GM12875 (cell line): ENCODE measurements at regions not wholly inside any gene's neighbourhood (a gene's known extent, or its start where the extent isn't known, plus 50 kb on each side); places are given as distances from the start of the nearest gene placed in this dataset.

Experiments used
- H3K4me3 ChIP-seq: one replicate; pipeline ENCODE4 v1.5.1; 2011; ENCODE audit warnings: low read depth, low read length, control low read depth
- TF ChIP-seq, protein P1 (sequence below): IDR thresholded peaks from 2 replicates; pipeline ENCODE4 v1.5.1; 2011; ENCODE audit warnings: low read depth, mild to moderate bottlenecking, control low read depth, inconsistent platforms, low read length, moderate library complexity, borderline replicate concordance; ENCODE audit not compliant: insufficient read depth

DNA sequence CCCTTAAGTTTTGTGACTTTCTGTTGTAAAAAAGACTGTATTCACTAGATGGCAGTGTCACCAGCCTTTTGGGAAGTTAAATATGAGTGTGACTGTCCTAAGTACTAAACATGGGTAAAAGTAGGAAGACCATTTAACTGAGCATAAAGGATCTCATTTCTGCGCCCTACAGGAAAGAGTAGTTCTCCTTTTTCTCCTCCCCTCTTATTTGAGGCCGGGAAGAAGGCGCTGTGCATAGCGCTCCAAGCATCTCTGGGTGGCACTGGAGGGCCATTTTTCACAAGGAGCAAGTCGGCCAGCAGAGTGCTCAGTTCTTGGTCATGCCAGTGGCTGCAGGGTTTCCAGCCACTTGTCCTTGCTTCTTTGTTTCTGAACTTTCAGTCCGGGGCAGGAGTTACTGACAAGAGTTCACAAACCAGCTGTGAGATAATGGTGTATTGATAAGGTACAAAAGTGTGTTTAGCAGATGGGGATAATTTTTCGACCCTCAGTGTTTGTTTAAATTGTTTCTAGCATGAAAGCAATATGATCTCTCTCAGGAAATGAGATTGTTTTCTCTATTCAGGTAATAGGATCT is 227.6 kb upstream of the DMRT1 start:
- no peak overlapping the region for H3K4me3 ChIP-seq
- TF ChIP-seq, protein P1, sequence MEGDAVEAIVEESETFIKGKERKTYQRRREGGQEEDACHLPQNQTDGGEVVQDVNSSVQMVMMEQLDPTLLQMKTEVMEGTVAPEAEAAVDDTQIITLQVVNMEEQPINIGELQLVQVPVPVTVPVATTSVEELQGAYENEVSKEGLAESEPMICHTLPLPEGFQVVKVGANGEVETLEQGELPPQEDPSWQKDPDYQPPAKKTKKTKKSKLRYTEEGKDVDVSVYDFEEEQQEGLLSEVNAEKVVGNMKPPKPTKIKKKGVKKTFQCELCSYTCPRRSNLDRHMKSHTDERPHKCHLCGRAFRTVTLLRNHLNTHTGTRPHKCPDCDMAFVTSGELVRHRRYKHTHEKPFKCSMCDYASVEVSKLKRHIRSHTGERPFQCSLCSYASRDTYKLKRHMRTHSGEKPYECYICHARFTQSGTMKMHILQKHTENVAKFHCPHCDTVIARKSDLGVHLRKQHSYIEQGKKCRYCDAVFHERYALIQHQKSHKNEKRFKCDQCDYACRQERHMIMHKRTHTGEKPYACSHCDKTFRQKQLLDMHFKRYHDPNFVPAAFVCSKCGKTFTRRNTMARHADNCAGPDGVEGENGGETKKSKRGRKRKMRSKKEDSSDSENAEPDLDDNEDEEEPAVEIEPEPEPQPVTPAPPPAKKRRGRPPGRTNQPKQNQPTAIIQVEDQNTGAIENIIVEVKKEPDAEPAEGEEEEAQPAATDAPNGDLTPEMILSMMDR, result peak; percentile 67

DNA sequence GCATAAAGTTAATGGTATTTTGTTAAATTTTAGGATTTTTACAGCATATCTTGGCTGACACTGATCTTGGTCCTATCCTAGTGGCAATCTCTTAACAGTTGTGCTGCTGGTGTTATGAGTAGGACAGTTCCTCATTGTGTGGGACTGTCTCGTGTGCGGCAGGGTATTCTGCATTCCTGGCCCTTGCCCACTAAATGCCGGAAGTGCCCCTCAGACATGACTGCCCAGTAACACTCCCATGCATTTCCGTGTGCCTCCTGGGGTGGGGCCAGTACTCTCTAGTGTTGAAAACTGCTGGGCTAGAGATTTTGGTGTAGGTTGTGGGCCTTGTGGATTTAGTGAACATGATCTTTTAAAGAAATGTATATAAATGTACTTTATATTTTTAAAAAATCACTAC is 227.1 kb upstream of the DMRT1 start:
- TF ChIP-seq, protein P1, result no peak
- H3K4me3 ChIP-seq, result no peak overlapping the region

DNA sequence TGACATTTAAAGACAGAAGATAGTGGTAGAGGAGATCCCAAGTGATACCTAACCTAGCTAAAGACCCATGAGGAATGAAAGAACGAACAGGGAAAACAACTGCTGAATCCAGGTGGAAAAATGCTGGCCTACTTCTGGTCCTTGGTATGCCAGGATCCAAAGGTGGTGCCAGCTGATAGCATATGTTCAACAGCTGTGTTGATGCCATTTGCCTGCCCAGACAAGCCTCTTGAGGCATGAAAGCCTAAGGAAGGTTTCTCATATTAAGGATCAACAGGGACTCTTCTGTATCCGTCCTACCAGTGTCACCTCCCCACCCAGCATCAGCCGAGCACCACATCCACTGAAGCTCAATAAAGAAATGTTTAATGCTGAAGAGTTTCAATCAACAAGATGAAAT is 225.7 kb upstream of the DMRT1 start:
- no peak overlapping the region for H3K4me3 ChIP-seq
- TF ChIP-seq, protein P1, result no peak

DNA sequence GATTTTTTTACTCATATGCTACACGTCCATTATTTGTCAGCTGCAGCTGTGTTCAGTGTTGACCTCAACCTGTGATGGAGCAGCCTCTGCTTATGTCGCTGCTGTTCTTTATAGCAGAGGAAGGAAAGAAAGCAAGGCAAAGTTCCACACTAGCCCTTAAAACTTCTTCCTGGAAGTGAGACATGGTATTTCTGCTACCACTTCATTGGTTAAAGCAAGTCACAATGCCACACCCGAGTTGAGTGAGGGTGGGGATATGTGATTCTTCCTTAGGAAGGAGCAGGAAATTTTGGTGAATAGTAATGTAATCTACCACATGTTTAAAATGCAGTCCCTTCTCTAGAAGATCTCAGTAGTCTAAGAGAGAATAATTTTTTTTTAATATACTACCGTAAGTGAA is 224.8 kb upstream of the DMRT1 start:
- TF ChIP-seq, protein P1, result no peak
- no peak overlapping the region for H3K4me3 ChIP-seq

DNA sequence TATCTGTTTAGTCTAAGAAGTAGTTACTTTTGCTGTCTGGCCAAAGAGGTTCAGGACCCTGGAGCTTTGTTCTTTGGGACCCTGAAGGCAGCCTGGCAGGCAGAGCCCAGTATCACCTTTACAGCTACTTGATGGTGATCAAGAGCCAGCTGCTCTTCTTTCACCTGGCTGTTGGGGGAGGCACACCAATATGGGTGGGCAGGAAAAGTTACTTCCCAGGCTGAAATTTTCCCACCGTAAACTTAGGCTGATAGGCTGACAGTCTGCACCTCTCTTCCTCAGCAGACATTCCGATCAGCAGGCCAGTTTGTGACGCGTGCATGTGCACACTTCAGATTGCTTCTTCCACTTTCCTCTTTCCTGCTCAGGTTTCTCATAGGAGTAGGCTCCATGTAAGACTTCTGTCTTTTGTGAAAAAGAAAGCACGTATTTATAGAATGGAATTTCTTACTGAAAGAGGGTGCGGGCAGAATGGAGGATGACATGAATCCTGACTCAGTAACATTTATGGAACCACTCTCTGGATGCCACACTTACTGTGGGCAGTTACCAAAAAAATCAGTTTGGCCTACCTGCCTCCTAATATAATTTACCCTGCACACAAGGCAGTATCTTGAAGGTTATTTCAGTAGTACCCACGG is 223.9 kb upstream of the DMRT1 start:
- TF ChIP-seq, protein P1, result no peak
- H3K4me3 ChIP-seq, result no peak overlapping the region

DNA sequence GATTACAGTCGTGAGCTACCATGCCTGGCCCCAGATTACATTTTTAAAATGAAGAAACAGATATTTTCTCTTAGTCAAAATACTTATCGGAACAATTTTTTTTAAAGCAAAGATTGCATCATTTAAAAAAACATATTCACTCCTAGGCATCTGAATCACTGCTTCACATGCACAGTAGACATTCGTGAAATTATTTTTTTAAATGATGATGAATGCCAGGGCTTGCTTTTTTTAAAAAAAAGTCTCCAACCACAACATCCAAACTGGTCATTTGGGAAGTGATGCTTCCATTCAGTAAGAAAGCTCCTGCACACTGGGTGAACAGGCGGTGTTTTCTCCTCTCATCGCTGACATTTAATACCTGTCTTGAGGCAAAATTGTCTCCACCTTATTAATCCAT is 223.0 kb upstream of the DMRT1 start:
- TF ChIP-seq, protein P1, result no peak
- no peak overlapping the region for H3K4me3 ChIP-seq

DNA sequence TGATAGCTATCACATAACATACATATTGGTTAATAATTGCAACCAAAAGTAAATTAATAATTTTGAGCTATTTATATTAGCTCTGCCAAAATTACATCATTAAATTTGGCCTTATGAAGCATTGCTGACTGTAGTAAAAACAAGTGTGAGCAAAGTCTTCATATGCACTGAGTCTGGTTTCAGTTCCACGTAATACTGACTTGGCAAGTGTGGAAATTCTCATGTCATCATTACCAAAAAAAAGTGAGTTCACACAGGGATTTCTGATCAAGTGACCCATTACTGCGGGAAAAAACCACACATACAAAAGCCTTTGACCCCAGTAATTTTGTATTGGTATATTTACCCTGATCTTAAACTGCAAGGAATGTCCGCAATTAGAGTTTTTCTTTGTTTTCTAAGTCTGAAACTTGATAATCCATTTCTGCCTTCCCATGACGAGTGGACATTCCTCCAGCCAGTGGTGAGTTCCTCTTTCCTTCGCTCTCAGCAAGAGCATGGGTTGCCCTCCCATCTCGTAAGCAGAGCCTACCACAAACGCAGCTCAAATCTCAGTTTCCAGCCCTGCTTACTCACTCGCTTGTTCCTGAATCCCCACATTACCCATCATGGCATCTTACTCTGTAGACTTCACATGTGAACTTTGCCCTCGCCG is 220.2 kb upstream of the DMRT1 start:
- TF ChIP-seq, protein P1, result no peak
- no peak overlapping the region for H3K4me3 ChIP-seq
